Prostate gland (tissue), 2 donors: ENCODE measurements at regions not wholly inside any gene's neighbourhood (a gene's known extent, or its start where the extent isn't known, plus 50 kb on each side); places are given as distances from the start of the nearest gene placed in this dataset.

Experiments used
- CTCF ChIP-seq, 4 experiments: fragments of 200-600 bp in 2 of 4; fragments of 450-650 bp in 2 of 4; sonication (generic) in 2 of 4; IDR thresholded peaks; 1 replicate in 3 of 4; 2 replicates in 1 of 4; pipeline ENCODE4 v1.5.1; 2016 to 2019; ENCODE audit warnings: antibody characterized with exemption in 4 of 4, mild to moderate bottlenecking in 2 of 4, moderate library complexity in 2 of 4
- POLR2A ChIP-seq: fragments of 450-650 bp; IDR thresholded peaks from one replicate; pipeline ENCODE4 v1.6.1; 2016; ENCODE audit warnings: antibody characterized with exemption, mild to moderate bottlenecking
- POLR2AphosphoS5 ChIP-seq: sonication (generic); formaldehyde crosslinking; IDR thresholded peaks from one replicate; pipeline ENCODE4 v1.6.1; 2017; ENCODE audit warnings: antibody characterized with exemption

GRCh38 chr3:72434296-72434695 lies 413.9 kb downstream of the SHQ1 start:
- TF ChIP-seq CTCF (IDR thresholded peaks at IDR 0.05) (no peak), POLR2AphosphoS5 (no peak), POLR2A (no peak)
